Natural killer cell (primary cell): ENCODE measurements at regions not wholly inside any gene's neighbourhood (a gene's known extent, or its start where the extent isn't known, plus 50 kb on each side); places are given as distances from the start of the nearest gene placed in this dataset.

Experiments
- ATAC-seq, 3 donors: fragments of 150-1000 bp in 2 of 3; fragments of 200-7000 bp in 1 of 3; cut with Tn5 transposase; 1 replicate in 1 of 3; 2 replicates in 2 of 3; pipeline ENCODE4 v1.10.0; 2021; ENCODE audit warnings: mild to moderate bottlenecking in 2 of 3, moderate library complexity in 2 of 3
- DNase-seq, 2 donors: peaks; one replicate each; pipeline versions ENCODE4 v3.0.0 to v3.0.0-alpha.2; 2013 to 2021; ENCODE audit warnings: mixed read lengths in 1 of 2
- H3K27ac ChIP-seq: one replicate; pipeline ENCODE4 v1.5.1; 2013; ENCODE audit warnings: mild to moderate bottlenecking, low read length
- H3K27me3 ChIP-seq: one replicate; pipeline ENCODE4 v1.6.1; 2013; ENCODE audit warnings: low read length; ENCODE audit not compliant: control insufficient read depth, insufficient read depth
- H3K36me3 ChIP-seq: one replicate; pipeline ENCODE4 v1.6.1; 2013; ENCODE audit warnings: low read length; ENCODE audit not compliant: control insufficient read depth, insufficient read depth
- H3K4me1 ChIP-seq: one replicate; pipeline ENCODE4 v1.6.1; 2013; ENCODE audit warnings: low read length; ENCODE audit not compliant: control insufficient read depth, insufficient read depth
- H3K4me3 ChIP-seq: one replicate; pipeline ENCODE4 v1.5.1; 2013; ENCODE audit warnings: low read length
- H3K9me3 ChIP-seq: one replicate; pipeline ENCODE4 v1.6.1; 2013; ENCODE audit warnings: low read length; ENCODE audit not compliant: control insufficient read depth, insufficient read depth
- H3K27ac Mint-ChIP-seq, 2 donors: one replicate each; pipeline ENCODE4 v1.8.0; 2022; ENCODE audit warnings: mild to moderate bottlenecking in 2 of 2, mixed read lengths in 2 of 2, moderate library complexity in 1 of 2
- H3K27me3 Mint-ChIP-seq, 2 donors: one replicate each; pipeline ENCODE4 v1.8.0; 2022; ENCODE audit warnings: low read depth in 2 of 2, mixed read lengths in 2 of 2
- H3K36me3 Mint-ChIP-seq: one replicate; pipeline ENCODE4 v1.8.0; 2022; ENCODE audit warnings: mixed read lengths
- H3K4me1 Mint-ChIP-seq, 2 donors: one replicate each; pipeline ENCODE4 v1.8.0; 2022; ENCODE audit warnings: mixed read lengths in 2 of 2
- H3K4me3 Mint-ChIP-seq: one replicate; pipeline ENCODE4 v1.8.0; 2022; ENCODE audit warnings: mild to moderate bottlenecking, moderate library complexity, mixed read lengths
- H3K9me3 Mint-ChIP-seq, 2 donors: one replicate each; pipeline ENCODE4 v1.8.0; 2022; ENCODE audit warnings: mixed read lengths in 2 of 2
- CTCF ChIP-seq: fragments of 200-600 bp; IDR thresholded peaks from one replicate; pipeline ENCODE4 v1.8.0; 2022; ENCODE audit warnings: antibody characterized with exemption
- WGBS: methylation state at CpG from one replicate; pipeline ENCODE4 v1.1.7; 2013; ENCODE audit warnings: missing lambda C conversion rate; ENCODE audit not compliant: insufficient coverage; 5-methylcytosine and 5-hydroxymethylcytosine counted together
- intact Hi-C: fragments of 100-400 bp; cut with micrococcal nuclease; formaldehyde crosslinking; loops from one replicate; pipeline ENCODE4 v1.14.2; 2022

- intact Hi-C loops: no loop called here
- no peaks in the 10 kb centered on the region for H3K27me3 ChIP-seq
- Mint-ChIP-seq H3K4me3 (no peak overlapping the region), H3K4me1 (no peaks in the 10 kb centered on the region), H3K27ac (no peak overlapping the region), H3K27me3 (no peaks in the 10 kb centered on the region), H3K36me3 (no peaks in the 10 kb centered on the region), H3K9me3 (peaks cover 2 to 3% of the 10 kb centered on the region in 2 donors)
- TF ChIP-seq CTCF: no peak
- ATAC-seq (no peak), DNase-seq (no peak)
- no peak overlapping the region for H3K27ac ChIP-seq
- no peaks in the 10 kb centered on the region for H3K9me3 ChIP-seq
- WGBS: 87% methylated on average over 4 of the region's 5 CpGs
- no peak overlapping the region for H3K4me3 ChIP-seq
- H3K4me1 ChIP-seq: no peaks in the 10 kb centered on the region
- H3K36me3 ChIP-seq: no peaks in the 10 kb centered on the region
Observed at GRCh38 chr6:141035312-141036200, 1097.2 kb upstream of the GJE1 start.

- intact Hi-C loops: no loop called here
- no peaks in the 10 kb centered on the region for H3K27me3 Mint-ChIP-seq
- no peaks in the 10 kb centered on the region for H3K4me1 Mint-ChIP-seq
- H3K27me3 ChIP-seq: no peaks in the 10 kb centered on the region
- DNase-seq (no peak), ATAC-seq (no peak)
- H3K9me3 ChIP-seq: no peaks in the 10 kb centered on the region
- H3K4me1 ChIP-seq: no peaks in the 10 kb centered on the region
- no peak overlapping the region for H3K27ac ChIP-seq
- no peak overlapping the region for H3K27ac Mint-ChIP-seq
- H3K9me3 Mint-ChIP-seq: peaks cover 3 to 5% of the 10 kb centered on the region in 2 donors
- H3K4me3 ChIP-seq: no peak overlapping the region
- no peak for TF ChIP-seq CTCF
- no peak overlapping the region for H3K4me3 Mint-ChIP-seq
- no peaks in the 10 kb centered on the region for H3K36me3 ChIP-seq
- no peaks in the 10 kb centered on the region for H3K36me3 Mint-ChIP-seq
Observed at GRCh38 chr6:141033101-141033500, 1099.6 kb upstream of the GJE1 start.

GRCh38 chr6:141029908-141030307 lies 1102.8 kb upstream of the GJE1 start:
- Histone ChIP-seq H3K27me3 (no peaks in the 10 kb centered on the region), H3K4me3 (no peak overlapping the region), H3K4me1 (no peaks in the 10 kb centered on the region), H3K9me3 (no peaks in the 10 kb centered on the region), H3K36me3 (no peaks in the 10 kb centered on the region), H3K27ac (no peak overlapping the region)
- 100% methylated on average over 1 of the region's 1 CpG for WGBS
- no peaks in the 10 kb centered on the region for H3K27me3 Mint-ChIP-seq
- DNase-seq: no peak
- no peak for TF ChIP-seq CTCF
- H3K27ac Mint-ChIP-seq: no peak overlapping the region
- no peak for ATAC-seq
- intact Hi-C loops: no loop called here
- no peak overlapping the region for H3K4me3 Mint-ChIP-seq
- peaks cover 2 to 5% of the 10 kb centered on the region in 2 donors for H3K9me3 Mint-ChIP-seq
- no peaks in the 10 kb centered on the region for H3K4me1 Mint-ChIP-seq
- no peaks in the 10 kb centered on the region for H3K36me3 Mint-ChIP-seq
